ENCODE measurements at regions not wholly inside any gene's neighbourhood (a gene's known extent, or its start where the extent isn't known, plus 50 kb on each side); places are given as distances from the start of the nearest gene placed in this dataset.

DNA sequence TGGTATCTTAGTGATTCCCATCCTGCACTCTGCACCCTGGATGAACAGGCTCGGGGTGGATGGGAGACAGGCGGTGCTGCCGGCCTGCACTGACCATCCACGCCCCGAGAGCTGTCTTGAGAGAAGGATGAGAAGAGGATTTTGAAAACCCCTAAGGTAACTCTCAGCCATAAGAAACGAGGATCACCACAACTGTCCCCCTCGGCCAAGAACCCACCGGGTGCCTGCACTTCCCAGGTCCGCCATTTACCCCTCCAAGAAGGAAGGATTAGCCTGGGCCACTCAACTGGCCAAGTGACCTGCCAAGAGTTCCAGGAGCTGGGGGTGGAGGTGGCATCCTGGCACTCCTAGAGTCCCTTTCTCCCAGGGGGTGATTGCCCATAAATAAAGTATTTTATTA, 302.4 kb upstream of the TNRC6C start:
- no peaks in the 10 kb centered on the region for H3K79me2 ChIP-seq (ENCODE audit: control insufficient read depth, insufficient read depth, low read length)
- FAIRE-seq (no peak), DNase-seq (ENCODE audit: extremely low read depth in 1 of 4, low spot score in 3 of 4) (no peak), ATAC-seq (no peak)
- no peaks in the 10 kb centered on the region for H4K20me1 ChIP-seq (replicated peaks; ENCODE audit: control insufficient read depth, insufficient read depth, low read length)
- ChIA-PET CTCF (ENCODE audit: low intra/inter-chr PET ratio) (no interaction called here), POLR2A (no interaction called here)
- H3K36me3 ChIP-seq (ENCODE audit: control insufficient read depth, insufficient read depth, low read length), result no peaks in the 10 kb centered on the region
- no peak overlapping the region for H3K4me2 ChIP-seq (ENCODE audit: insufficient read depth, low read length)
- no peak for TF ChIP-seq ZNF589 (CRISPR knock-in tag; IDR thresholded peaks at IDR 0.05; ENCODE audit: low read depth)
- TF ChIP-seq EWSR1 (IDR thresholded peaks at IDR 0.05; ENCODE audit: borderline replicate concordance, low read depth, partially characterized antibody), result no peak
- TF ChIP-seq, protein P1, sequence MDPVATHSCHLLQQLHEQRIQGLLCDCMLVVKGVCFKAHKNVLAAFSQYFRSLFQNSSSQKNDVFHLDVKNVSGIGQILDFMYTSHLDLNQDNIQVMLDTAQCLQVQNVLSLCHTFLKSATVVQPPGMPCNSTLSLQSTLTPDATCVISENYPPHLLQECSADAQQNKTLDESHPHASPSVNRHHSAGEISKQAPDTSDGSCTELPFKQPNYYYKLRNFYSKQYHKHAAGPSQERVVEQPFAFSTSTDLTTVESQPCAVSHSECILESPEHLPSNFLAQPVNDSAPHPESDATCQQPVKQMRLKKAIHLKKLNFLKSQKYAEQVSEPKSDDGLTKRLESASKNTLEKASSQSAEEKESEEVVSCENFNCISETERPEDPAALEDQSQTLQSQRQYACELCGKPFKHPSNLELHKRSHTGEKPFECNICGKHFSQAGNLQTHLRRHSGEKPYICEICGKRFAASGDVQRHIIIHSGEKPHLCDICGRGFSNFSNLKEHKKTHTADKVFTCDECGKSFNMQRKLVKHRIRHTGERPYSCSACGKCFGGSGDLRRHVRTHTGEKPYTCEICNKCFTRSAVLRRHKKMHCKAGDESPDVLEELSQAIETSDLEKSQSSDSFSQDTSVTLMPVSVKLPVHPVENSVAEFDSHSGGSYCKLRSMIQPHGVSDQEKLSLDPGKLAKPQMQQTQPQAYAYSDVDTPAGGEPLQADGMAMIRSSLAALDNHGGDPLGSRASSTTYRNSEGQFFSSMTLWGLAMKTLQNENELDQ (CRISPR knock-in tag; IDR thresholded peaks at IDR 0.05; ENCODE audit: borderline replicate concordance), result no peak
- TF ChIP-seq, protein P2, sequence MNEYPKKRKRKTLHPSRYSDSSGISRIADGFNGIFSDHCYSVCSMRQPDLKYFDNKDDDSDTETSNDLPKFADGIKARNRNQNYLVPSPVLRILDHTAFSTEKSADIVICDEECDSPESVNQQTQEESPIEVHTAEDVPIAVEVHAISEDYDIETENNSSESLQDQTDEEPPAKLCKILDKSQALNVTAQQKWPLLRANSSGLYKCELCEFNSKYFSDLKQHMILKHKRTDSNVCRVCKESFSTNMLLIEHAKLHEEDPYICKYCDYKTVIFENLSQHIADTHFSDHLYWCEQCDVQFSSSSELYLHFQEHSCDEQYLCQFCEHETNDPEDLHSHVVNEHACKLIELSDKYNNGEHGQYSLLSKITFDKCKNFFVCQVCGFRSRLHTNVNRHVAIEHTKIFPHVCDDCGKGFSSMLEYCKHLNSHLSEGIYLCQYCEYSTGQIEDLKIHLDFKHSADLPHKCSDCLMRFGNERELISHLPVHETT (CRISPR knock-in tag; conservative IDR thresholded peaks at IDR 0.05 in 1 of 2, IDR thresholded peaks at IDR 0.05 in 1 of 2), result no peak
- TF ChIP-seq SPI1 (IDR thresholded peaks at IDR 0.05; ENCODE audit: borderline replicate concordance, low read depth, low read length), result no peak
- intact Hi-C loops (cut with micrococcal nuclease) (no loop called here), in situ Hi-C loops (cut with MboI) (no loop called here)
- H2AFZ ChIP-seq (ENCODE audit: low read depth, low read length), result no peak overlapping the region
- no peak overlapping the region for H3K9ac ChIP-seq (ENCODE audit: insufficient read depth in 1 of 2, low read depth in 2 of 2, low read length in 2 of 2)
- no peaks in the 10 kb centered on the region for H3K9me3 ChIP-seq (replicated peaks; ENCODE audit: control insufficient read depth, insufficient read depth, low read depth, low read length)
- no peaks in the 10 kb centered on the region for H3K4me1 ChIP-seq (replicated peaks in 1 of 2; ENCODE audit: control insufficient read depth in 2 of 2, insufficient read depth in 2 of 2, low read length in 2 of 2)
- peaks cover 26 to 55% of the 10 kb centered on the region in 2 experiments for H3K27me3 ChIP-seq (ENCODE audit: control insufficient read depth in 2 of 2, insufficient read depth in 2 of 2, low read length in 2 of 2)
- no peak overlapping the region for H3K27ac ChIP-seq (ENCODE audit: extremely low read depth, low read depth, low read length)
- H3K4me3 ChIP-seq, result no peak overlapping the region
- BruUV-seq (replicated peaks), result no TSS peak
- H3K9me1 ChIP-seq (ENCODE audit: control insufficient read depth, insufficient read depth, low read length), result no peaks in the 10 kb centered on the region
- WGBS (ENCODE audit: insufficient coverage, low coverage, missing lambda C conversion rate), result 1% methylated on average over 9 of the region's 9 CpGs
